ENCODE measurements at regions not wholly inside any gene's neighbourhood (a gene's known extent, or its start where the extent isn't known, plus 50 kb on each side); places are given as distances from the start of the nearest gene placed in this dataset.

DNA sequence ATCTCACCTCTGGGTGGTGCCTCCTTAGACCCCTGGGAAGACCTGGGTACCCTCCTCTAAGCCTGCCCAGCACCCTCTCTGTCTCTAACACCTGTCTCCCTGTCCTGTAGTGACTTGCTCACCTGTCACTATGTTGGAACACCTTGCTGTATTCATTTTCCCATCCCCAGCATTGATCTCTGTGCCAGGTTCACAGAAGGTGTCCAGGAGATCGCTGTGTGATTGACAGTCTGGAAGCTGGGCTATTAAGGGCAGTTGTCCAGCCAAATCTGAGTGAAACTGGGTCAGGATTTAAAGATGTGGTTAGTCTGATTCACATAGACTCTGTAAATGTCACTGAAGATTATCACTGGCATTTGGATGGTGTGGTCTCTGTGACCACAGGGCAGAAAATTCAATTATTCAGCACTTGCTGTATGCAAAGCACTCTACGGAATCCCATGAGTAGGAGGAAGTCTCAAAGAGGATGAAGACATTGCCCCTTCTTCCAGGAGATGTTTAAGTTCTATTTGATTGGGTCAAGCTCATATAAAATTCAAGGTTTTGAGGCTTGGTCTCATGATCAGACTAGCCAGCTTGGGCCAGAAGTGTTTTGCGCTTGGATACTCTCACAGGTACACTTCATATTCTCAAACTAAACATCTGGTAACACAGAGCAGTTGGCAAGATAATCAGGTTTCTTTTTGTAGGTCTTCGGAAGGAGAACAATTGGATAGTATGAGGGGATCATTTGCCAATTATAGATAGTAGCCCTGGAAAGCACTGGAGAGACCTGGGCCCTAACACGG, 57.8 kb upstream of the TAGAP start:
- FAIRE-seq (no peak), DNase-seq (ENCODE audit: low read depth, low spot score) (no peak)
- ChIA-PET POLR2A (interaction anchor here (0.5 kb wide), 1 partner anchor 865 kb away, joined by 3 read pairs; no protein-coding TSS in a partner anchor), CTCF (no interaction called here)
- Histone ChIP-seq H3K79me2 (ENCODE audit: control insufficient read depth, insufficient read depth, low read length) (no peaks in the 10 kb centered on the region), H3K9me1 (replicated peaks; ENCODE audit: control insufficient read depth, extremely low read depth, insufficient read depth, low read length) (no peaks in the 10 kb centered on the region), H3K4me1 (ENCODE audit: control insufficient read depth, extremely low read depth, insufficient read depth, low read length) (no peaks in the 10 kb centered on the region), H4K20me1 (replicated peaks; ENCODE audit: control insufficient read depth, extremely low read depth, insufficient read depth, low read length) (no peaks in the 10 kb centered on the region), H3K27me3 (ENCODE audit: control insufficient read depth in 2 of 2, insufficient read depth in 2 of 2, low read length in 2 of 2) (peaks cover 0 to 2% of the 10 kb centered on the region in 2 experiments), H3K27ac (ENCODE audit: insufficient read depth, low read depth, low read length) (no peak overlapping the region), H2AFZ (ENCODE audit: low read depth, low read length) (no peak overlapping the region), H3K36me3 (ENCODE audit: control insufficient read depth in 2 of 2, extremely low read depth in 1 of 2, insufficient read depth in 2 of 2, low read length in 2 of 2) (no peaks in the 10 kb centered on the region), H3K4me3 (replicated peaks in 1 of 3; ENCODE audit: insufficient read depth in 1 of 3, low read depth in 1 of 3, low read length in 3 of 3) (no peak overlapping the region), H3K4me2 (ENCODE audit: insufficient read depth, low read length) (no peak overlapping the region), H3K9ac (replicated peaks; ENCODE audit: extremely low read depth, insufficient read depth, low read length) (no peak overlapping the region), H3K9me3 (replicated peaks; ENCODE audit: control insufficient read depth, insufficient read depth, low read length) (no peaks in the 10 kb centered on the region)
- dilution Hi-C loops (cut with MboI; ENCODE audit: extremely low pct_ligation_motif_present, low sequenced_read_pairs), result no loop called here
- TF ChIP-seq POLR2AphosphoS5 (IDR thresholded peaks at IDR 0.05; ENCODE audit: insufficient read depth, low read depth, low read length) (no peak), JUN (IDR thresholded peaks at IDR 0.05; ENCODE audit: borderline replicate concordance, insufficient read depth, insufficient read length, low read depth) (no peak), MYC (IDR thresholded peaks at IDR 0.05; ENCODE audit: low read depth, low read length) (no peak), POLR2A (IDR thresholded peaks at IDR 0.05; ENCODE audit: low read depth, low read length) (no peak), GATA2 (IDR thresholded peaks at IDR 0.05; ENCODE audit: insufficient read depth, insufficient read length, low read depth, low read length) (no peak), EZH2 (IDR thresholded peaks at IDR 0.05; ENCODE audit: borderline replicate concordance, low read depth, low read length, severe bottlenecking) (no peak), FOS (IDR thresholded peaks at IDR 0.05; ENCODE audit: borderline replicate concordance, insufficient read depth, low read length) (no peak)
- TF ChIP-seq, protein P1, sequence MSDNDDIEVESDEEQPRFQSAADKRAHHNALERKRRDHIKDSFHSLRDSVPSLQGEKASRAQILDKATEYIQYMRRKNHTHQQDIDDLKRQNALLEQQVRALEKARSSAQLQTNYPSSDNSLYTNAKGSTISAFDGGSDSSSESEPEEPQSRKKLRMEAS (IDR thresholded peaks at IDR 0.05; ENCODE audit: insufficient read depth, insufficient read length), result no peak
- TF ChIP-seq, protein P2, sequence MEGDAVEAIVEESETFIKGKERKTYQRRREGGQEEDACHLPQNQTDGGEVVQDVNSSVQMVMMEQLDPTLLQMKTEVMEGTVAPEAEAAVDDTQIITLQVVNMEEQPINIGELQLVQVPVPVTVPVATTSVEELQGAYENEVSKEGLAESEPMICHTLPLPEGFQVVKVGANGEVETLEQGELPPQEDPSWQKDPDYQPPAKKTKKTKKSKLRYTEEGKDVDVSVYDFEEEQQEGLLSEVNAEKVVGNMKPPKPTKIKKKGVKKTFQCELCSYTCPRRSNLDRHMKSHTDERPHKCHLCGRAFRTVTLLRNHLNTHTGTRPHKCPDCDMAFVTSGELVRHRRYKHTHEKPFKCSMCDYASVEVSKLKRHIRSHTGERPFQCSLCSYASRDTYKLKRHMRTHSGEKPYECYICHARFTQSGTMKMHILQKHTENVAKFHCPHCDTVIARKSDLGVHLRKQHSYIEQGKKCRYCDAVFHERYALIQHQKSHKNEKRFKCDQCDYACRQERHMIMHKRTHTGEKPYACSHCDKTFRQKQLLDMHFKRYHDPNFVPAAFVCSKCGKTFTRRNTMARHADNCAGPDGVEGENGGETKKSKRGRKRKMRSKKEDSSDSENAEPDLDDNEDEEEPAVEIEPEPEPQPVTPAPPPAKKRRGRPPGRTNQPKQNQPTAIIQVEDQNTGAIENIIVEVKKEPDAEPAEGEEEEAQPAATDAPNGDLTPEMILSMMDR (IDR thresholded peaks at IDR 0.05; ENCODE audit: extremely low read depth in 1 of 2, insufficient read depth in 1 of 2, low read depth in 1 of 2, low read length in 2 of 2), result no peak
- intact Hi-C loops (cut with micrococcal nuclease), result no loop called here
- BruUV-seq (replicated peaks), result no TSS peak
